BE2C (cell line): ENCODE measurements at regions not wholly inside any gene's neighbourhood (a gene's known extent, or its start where the extent isn't known, plus 50 kb on each side); places are given as distances from the start of the nearest gene placed in this dataset.

Experiments used
- DNase-seq: peaks from one replicate; pipeline ENCODE4 v3.0.0-alpha.2; 2020
- H3K27me3 ChIP-seq: fragments of 250-450 bp; sonication (Bioruptor Pico); 2 replicates; pipeline ENCODE4 v1.5.1; 2020; ENCODE audit warnings: mild to moderate bottlenecking
- H3K36me3 ChIP-seq: fragments of 250-450 bp; sonication (Bioruptor Pico); 2 replicates; pipeline ENCODE4 v1.5.1; 2020; ENCODE audit warnings: mild to moderate bottlenecking
- H3K4me1 ChIP-seq: fragments of 250-450 bp; sonication (Bioruptor Pico); 2 replicates; pipeline ENCODE4 v1.5.1; 2020
- H3K4me3 ChIP-seq: 2 replicates; pipeline ENCODE4 v1.5.1; 2011; ENCODE audit warnings: low read depth, low read length
- H3K9me3 ChIP-seq: fragments of 250-450 bp; sonication (Bioruptor Pico); 2 replicates; pipeline ENCODE4 v1.5.1; 2020
- CTCF ChIP-seq: IDR thresholded peaks from 2 replicates; pipeline ENCODE4 v1.5.1; 2012; ENCODE audit warnings: mild to moderate bottlenecking, low read depth, low read length

GRCh38 chr19:31595521-31595920 lies 246.3 kb upstream of the TSHZ3 start:
- DNase-seq = no peak
- H3K9me3 ChIP-seq = no peaks in the 10 kb centered on the region
- no peaks in the 10 kb centered on the region for H3K4me1 ChIP-seq
- no peak for TF ChIP-seq CTCF
- H3K36me3 ChIP-seq = no peaks in the 10 kb centered on the region
- no peak overlapping the region for H3K4me3 ChIP-seq
- H3K27me3 ChIP-seq = no peaks in the 10 kb centered on the region

GRCh38 chr19:31596751-31597150 lies 247.5 kb upstream of the TSHZ3 start:
- no peaks in the 10 kb centered on the region for H3K9me3 ChIP-seq
- no peak overlapping the region for H3K4me3 ChIP-seq
- no peaks in the 10 kb centered on the region for H3K27me3 ChIP-seq
- TF ChIP-seq CTCF = no peak
- no peaks in the 10 kb centered on the region for H3K4me1 ChIP-seq
- DNase-seq = no peak
- H3K36me3 ChIP-seq = no peaks in the 10 kb centered on the region

- Histone ChIP-seq H3K4me1 (no peaks in the 10 kb centered on the region), H3K9me3 (no peaks in the 10 kb centered on the region), H3K27me3 (no peaks in the 10 kb centered on the region), H3K4me3 (no peak overlapping the region), H3K36me3 (no peaks in the 10 kb centered on the region)
- DNase-seq = no peak
- no peak for TF ChIP-seq CTCF
These were observed 248.4 kb upstream of the TSHZ3 start for GRCh38 chr19:31597616-31598015.

- no peak for TF ChIP-seq CTCF
- Histone ChIP-seq H3K27me3 (no peaks in the 10 kb centered on the region), H3K4me3 (no peak overlapping the region)
These were observed 249.5 kb upstream of the TSHZ3 start for GRCh38 chr19:31598730-31599238.

GRCh38 chr19:31600731-31601295 lies 251.6 kb upstream of the TSHZ3 start:
- no peaks in the 10 kb centered on the region for H3K9me3 ChIP-seq
- no peaks in the 10 kb centered on the region for H3K36me3 ChIP-seq
- TF ChIP-seq CTCF = no peak
- no peak for DNase-seq
- H3K27me3 ChIP-seq = no peaks in the 10 kb centered on the region
- no peak overlapping the region for H3K4me3 ChIP-seq
- no peaks in the 10 kb centered on the region for H3K4me1 ChIP-seq

More at GRCh38 chr19:31598730-31599238, 249.5 kb upstream of the TSHZ3 start:
- no peaks in the 10 kb centered on the region for H3K4me1 ChIP-seq
- no peak for DNase-seq
- no peaks in the 10 kb centered on the region for H3K9me3 ChIP-seq
- no peaks in the 10 kb centered on the region for H3K36me3 ChIP-seq

GRCh38 chr19:31601855-31602254 lies 252.6 kb upstream of the TSHZ3 start:
- no peak for TF ChIP-seq CTCF
- no peaks in the 10 kb centered on the region for H3K9me3 ChIP-seq
- H3K4me3 ChIP-seq = no peak overlapping the region
- no peaks in the 10 kb centered on the region for H3K36me3 ChIP-seq
- H3K27me3 ChIP-seq = no peaks in the 10 kb centered on the region
- no peaks in the 10 kb centered on the region for H3K4me1 ChIP-seq
- no peak for DNase-seq
